MM.1S (cell line): ENCODE measurements at regions not wholly inside any gene's neighbourhood (a gene's known extent, or its start where the extent isn't known, plus 50 kb on each side); places are given as distances from the start of the nearest gene placed in this dataset.

Source experiments
- DNase-seq: peaks from one replicate; pipeline ENCODE4 v3.0.0-alpha.2; 2015
- H2AFZ ChIP-seq: fragments of 300-600 bp; sonication (generic); 2 replicates; pipeline ENCODE4 v1.6.0; 2016; ENCODE audit warnings: antibody characterized with exemption, low read length
- H3F3A ChIP-seq: fragments of 300-600 bp; sonication (generic); 2 replicates; pipeline ENCODE4 v1.6.1; 2016; ENCODE audit warnings: mild to moderate bottlenecking, antibody characterized with exemption, low read length, moderate library complexity, mixed read lengths; ENCODE audit not compliant: insufficient read depth
- H3K27ac ChIP-seq: fragments of 300-600 bp; sonication (generic); 2 replicates; pipeline ENCODE4 v1.5.1; 2016; ENCODE audit warnings: mild to moderate bottlenecking, low read length
- H3K27me3 ChIP-seq: fragments of 300-600 bp; sonication (generic); replicated peaks from 2 replicates; pipeline ENCODE4 v1.6.0; 2016; ENCODE audit warnings: low read length; ENCODE audit not compliant: insufficient read depth
- H3K36me3 ChIP-seq: fragments of 300-600 bp; sonication (generic); replicated peaks from 2 replicates; pipeline ENCODE4 v1.6.1; 2016; ENCODE audit warnings: mild to moderate bottlenecking, low read length, mixed read lengths; ENCODE audit not compliant: insufficient read depth
- H3K4me1 ChIP-seq: fragments of 300-600 bp; sonication (generic); 2 replicates; pipeline ENCODE4 v1.6.1; 2016; ENCODE audit warnings: low read length, mixed read lengths
- H3K4me2 ChIP-seq: fragments of 300-600 bp; sonication (generic); 2 replicates; pipeline ENCODE4 v1.6.0; 2016; ENCODE audit warnings: low read depth, low read length
- H3K4me3 ChIP-seq: fragments of 300-600 bp; sonication (generic); 2 replicates; pipeline ENCODE4 v1.5.1; 2016; ENCODE audit warnings: low read length, mixed read lengths
- H3K79me2 ChIP-seq: fragments of 300-600 bp; sonication (generic); 2 replicates; pipeline ENCODE4 v1.6.1; 2016; ENCODE audit warnings: mixed run types, low read length, mixed read lengths
- H3K9ac ChIP-seq: fragments of 300-600 bp; sonication (generic); 2 replicates; pipeline ENCODE4 v1.6.1; 2016; ENCODE audit warnings: low read length, mixed read lengths
- H3K9me2 ChIP-seq: fragments of 300-600 bp; sonication (generic); replicated peaks from 2 replicates; pipeline ENCODE4 v1.6.1; 2016; ENCODE audit warnings: mild to moderate bottlenecking, low read length, mixed read lengths; ENCODE audit not compliant: insufficient read depth
- H3K9me3 ChIP-seq: fragments of 300-600 bp; sonication (generic); replicated peaks from 2 replicates; pipeline ENCODE4 v1.6.1; 2016; ENCODE audit warnings: mild to moderate bottlenecking, low read length, mixed read lengths; ENCODE audit not compliant: insufficient read depth
- H4K20me1 ChIP-seq: fragments of 300-600 bp; sonication (generic); 2 replicates; pipeline ENCODE4 v1.6.1; 2016; ENCODE audit warnings: mild to moderate bottlenecking, low read length, moderate library complexity, mixed read lengths; ENCODE audit not compliant: insufficient read depth
- EZH2 ChIP-seq: fragments of 300-600 bp; sonication (generic); optimal IDR thresholded peaks from 2 replicates; pipeline ENCODE3; 2017; ENCODE audit warnings: low read depth, mild to moderate bottlenecking, antibody characterized with exemption, low read length, mixed read lengths
- EZH2phosphoT487 ChIP-seq: fragments of 300-600 bp; sonication (generic); IDR thresholded peaks from 2 replicates; pipeline ENCODE4 v1.6.1; 2018; ENCODE audit warnings: antibody characterized with exemption, low read length
- TF ChIP-seq, protein P1 (sequence below): fragments of 300-600 bp; sonication (generic); IDR thresholded peaks from 2 replicates; pipeline ENCODE4 v1.5.1; 2016; ENCODE audit warnings: antibody characterized with exemption, low read length, mixed read lengths

DNA sequence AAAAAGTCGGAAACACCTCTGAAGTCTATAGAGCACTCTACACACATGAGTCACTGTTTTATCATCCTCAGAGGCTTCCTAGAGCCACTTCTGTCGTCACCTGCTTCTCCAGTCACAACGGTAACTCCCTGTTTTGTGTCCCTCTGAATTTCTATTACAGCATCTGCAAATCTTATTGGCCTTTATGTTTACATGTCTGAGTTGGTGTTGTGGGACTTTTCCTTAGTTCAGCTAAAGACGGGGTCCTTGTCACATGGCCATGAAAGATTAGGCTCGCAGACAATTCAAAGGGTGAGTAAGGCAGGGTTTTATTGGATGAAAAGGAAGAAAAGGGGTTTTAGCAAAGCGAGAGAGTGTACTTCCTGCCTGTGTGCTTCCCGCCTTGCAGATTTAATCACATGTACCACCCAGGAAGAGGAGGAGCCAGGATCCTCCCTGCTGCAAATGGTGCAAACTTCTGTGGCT lies 185.6 kb downstream of the LPIN1 start:
- H3K9ac ChIP-seq, result no peak overlapping the region

DNA sequence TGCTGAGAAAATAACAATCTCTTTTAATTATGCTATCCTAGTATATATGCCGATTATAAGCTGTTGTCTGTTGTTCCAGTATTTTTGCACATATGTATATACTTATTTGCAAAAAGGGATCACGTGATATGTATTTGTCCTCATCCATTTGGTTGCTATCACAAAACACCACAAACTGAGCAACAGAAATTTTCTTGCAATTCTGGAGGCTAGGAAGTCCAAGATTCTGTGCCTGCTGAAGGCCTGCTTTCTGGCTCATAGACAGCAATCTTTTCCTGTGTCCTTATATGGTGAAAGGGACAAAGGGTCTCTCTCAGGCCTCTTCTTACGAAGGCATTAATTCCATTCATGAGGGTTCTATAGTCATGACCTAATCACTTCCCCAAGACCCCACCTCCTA lies 186.5 kb downstream of the LPIN1 start:
- no peak overlapping the region for H2AFZ ChIP-seq
- no peak overlapping the region for H3K9ac ChIP-seq

More for the DNA sequence above, 185.6 kb downstream of the LPIN1 start:
- Histone ChIP-seq H3K79me2 (no peaks in the 10 kb centered on the region), H3K27me3 (no peaks in the 10 kb centered on the region), H3K4me3 (no peak overlapping the region), H3K9me2 (no peaks in the 10 kb centered on the region), H3K4me2 (no peak overlapping the region), H3K36me3 (no peaks in the 10 kb centered on the region), H3F3A (no peaks in the 10 kb centered on the region), H3K4me1 (no peaks in the 10 kb centered on the region), H4K20me1 (no peaks in the 10 kb centered on the region), H3K27ac (no peak overlapping the region), H3K9me3 (no peaks in the 10 kb centered on the region), H2AFZ (no peak overlapping the region)
- no peak for TF ChIP-seq EZH2phosphoT487
- no peak for TF ChIP-seq EZH2
- TF ChIP-seq, protein P1, sequence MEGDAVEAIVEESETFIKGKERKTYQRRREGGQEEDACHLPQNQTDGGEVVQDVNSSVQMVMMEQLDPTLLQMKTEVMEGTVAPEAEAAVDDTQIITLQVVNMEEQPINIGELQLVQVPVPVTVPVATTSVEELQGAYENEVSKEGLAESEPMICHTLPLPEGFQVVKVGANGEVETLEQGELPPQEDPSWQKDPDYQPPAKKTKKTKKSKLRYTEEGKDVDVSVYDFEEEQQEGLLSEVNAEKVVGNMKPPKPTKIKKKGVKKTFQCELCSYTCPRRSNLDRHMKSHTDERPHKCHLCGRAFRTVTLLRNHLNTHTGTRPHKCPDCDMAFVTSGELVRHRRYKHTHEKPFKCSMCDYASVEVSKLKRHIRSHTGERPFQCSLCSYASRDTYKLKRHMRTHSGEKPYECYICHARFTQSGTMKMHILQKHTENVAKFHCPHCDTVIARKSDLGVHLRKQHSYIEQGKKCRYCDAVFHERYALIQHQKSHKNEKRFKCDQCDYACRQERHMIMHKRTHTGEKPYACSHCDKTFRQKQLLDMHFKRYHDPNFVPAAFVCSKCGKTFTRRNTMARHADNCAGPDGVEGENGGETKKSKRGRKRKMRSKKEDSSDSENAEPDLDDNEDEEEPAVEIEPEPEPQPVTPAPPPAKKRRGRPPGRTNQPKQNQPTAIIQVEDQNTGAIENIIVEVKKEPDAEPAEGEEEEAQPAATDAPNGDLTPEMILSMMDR, result no peak
- DNase-seq, result no peak

DNA sequence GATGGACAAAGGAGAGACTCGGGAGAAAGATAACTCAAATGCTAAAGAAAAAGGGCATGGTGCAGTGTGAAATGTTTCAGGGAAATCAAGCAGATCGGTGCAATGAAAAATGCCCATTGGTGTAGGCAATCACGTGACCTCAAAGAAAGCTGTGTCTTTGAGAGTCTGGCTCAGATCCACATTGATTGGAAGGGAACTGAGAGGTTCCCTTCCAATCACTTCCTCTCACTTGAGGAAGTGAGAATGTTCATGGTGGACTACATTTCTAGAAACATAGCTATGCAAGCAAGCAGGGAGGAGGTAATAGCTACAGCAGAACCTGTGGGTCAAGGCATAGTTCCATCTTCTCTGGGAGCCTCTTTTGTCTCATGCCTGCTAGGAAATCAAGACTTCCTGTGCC lies 187.4 kb downstream of the LPIN1 start:
- Histone ChIP-seq H3K4me2 (no peak overlapping the region), H4K20me1 (no peaks in the 10 kb centered on the region), H3K9me3 (no peaks in the 10 kb centered on the region), H3K9me2 (no peaks in the 10 kb centered on the region), H3K9ac (no peak overlapping the region), H3K4me3 (no peak overlapping the region), H3K79me2 (no peaks in the 10 kb centered on the region), H3K36me3 (no peaks in the 10 kb centered on the region), H2AFZ (no peak overlapping the region), H3K4me1 (no peaks in the 10 kb centered on the region), H3K27me3 (no peaks in the 10 kb centered on the region), H3F3A (no peaks in the 10 kb centered on the region), H3K27ac (no peak overlapping the region)
- no peak for DNase-seq
- TF ChIP-seq EZH2 (no peak), EZH2phosphoT487 (no peak)
- TF ChIP-seq, protein P1, result no peak

More for the DNA sequence above, 186.5 kb downstream of the LPIN1 start:
- no peaks in the 10 kb centered on the region for H3K9me3 ChIP-seq
- no peaks in the 10 kb centered on the region for H4K20me1 ChIP-seq
- TF ChIP-seq EZH2phosphoT487 (no peak), EZH2 (no peak)
- TF ChIP-seq, protein P1, result no peak
- H3K27me3 ChIP-seq, result no peaks in the 10 kb centered on the region
- no peaks in the 10 kb centered on the region for H3K36me3 ChIP-seq
- H3K4me1 ChIP-seq, result no peaks in the 10 kb centered on the region
- no peak for DNase-seq
- no peak overlapping the region for H3K4me3 ChIP-seq
- no peaks in the 10 kb centered on the region for H3K9me2 ChIP-seq
- no peak overlapping the region for H3K4me2 ChIP-seq
- no peaks in the 10 kb centered on the region for H3K79me2 ChIP-seq
- no peaks in the 10 kb centered on the region for H3F3A ChIP-seq
- no peak overlapping the region for H3K27ac ChIP-seq
